GM12875 (cell line): ENCODE measurements at regions not wholly inside any gene's neighbourhood (a gene's known extent, or its start where the extent isn't known, plus 50 kb on each side); places are given as distances from the start of the nearest gene placed in this dataset.

Experiments used
- H3K4me3 ChIP-seq: one replicate; pipeline ENCODE4 v1.5.1; 2011; ENCODE audit warnings: low read depth, low read length, control low read depth
- CTCF ChIP-seq: IDR thresholded peaks from 2 replicates; pipeline ENCODE4 v1.5.1; 2011; ENCODE audit warnings: low read depth, mild to moderate bottlenecking, control low read depth, inconsistent platforms, low read length, moderate library complexity, borderline replicate concordance; ENCODE audit not compliant: insufficient read depth

DNA sequence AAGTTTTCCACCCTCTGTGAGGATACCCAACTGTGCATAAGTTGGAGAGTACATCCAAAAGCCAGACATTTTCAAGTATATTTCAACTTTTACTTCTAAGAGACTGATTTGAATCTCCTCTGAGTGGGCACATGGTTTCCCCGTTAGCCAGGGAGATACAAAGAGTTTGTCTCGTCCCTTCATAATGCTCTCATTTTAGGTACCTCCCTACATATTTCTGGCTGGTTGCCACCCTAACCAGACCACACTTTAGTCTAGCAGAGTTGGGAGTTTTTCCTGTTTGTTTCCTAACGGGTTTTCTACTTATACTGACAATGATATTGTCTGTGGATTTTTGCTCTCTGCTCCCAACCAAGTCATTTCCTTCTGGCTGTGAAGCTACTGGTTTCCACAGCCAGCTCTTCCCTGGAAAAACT is 180.3 kb downstream of the CCDC71L start:
- no peak overlapping the region for H3K4me3 ChIP-seq
- no peak for TF ChIP-seq CTCF

- H3K4me3 ChIP-seq, result no peak overlapping the region
- no peak for TF ChIP-seq CTCF
These were observed 180.8 kb downstream of the CCDC71L start for GRCh38 chr7:106480161-106480579.

DNA sequence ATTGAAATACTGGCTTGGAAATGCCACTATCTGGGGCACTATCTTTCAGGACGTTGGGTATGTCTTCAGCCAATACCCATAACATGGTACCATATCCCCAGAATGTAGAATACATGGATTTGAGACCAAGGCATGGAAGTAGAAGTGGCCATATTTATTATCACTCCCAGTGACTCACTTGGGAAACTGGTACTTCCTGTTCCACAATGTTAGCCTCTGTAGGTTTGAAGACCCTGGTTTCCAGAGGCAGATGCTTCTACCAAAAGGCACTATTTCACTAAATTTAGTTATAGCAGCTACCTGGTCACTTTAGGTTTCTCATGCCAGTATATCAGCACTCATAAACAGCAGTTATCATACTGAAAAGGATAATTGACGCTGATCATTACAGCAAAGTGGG is 184.2 kb downstream of the CCDC71L start:
- TF ChIP-seq CTCF, result no peak
- no peak overlapping the region for H3K4me3 ChIP-seq

GRCh38 chr7:106472741-106473140 is 188.0 kb upstream of the NAMPT start:
- TF ChIP-seq CTCF, result no peak
- no peak overlapping the region for H3K4me3 ChIP-seq

GRCh38 chr7:106471686-106472440 is 187.1 kb upstream of the NAMPT start:
- no peak overlapping the region for H3K4me3 ChIP-seq

GRCh38 chr7:106471021-106471420 is 186.2 kb upstream of the NAMPT start:
- no peak overlapping the region for H3K4me3 ChIP-seq
- no peak for TF ChIP-seq CTCF

More at GRCh38 chr7:106471686-106472440, 187.1 kb upstream of the NAMPT start:
- no peak for TF ChIP-seq CTCF

- TF ChIP-seq CTCF, result no peak
- H3K4me3 ChIP-seq, result no peak overlapping the region
These were observed 182.1 kb upstream of the NAMPT start for GRCh38 chr7:106466867-106467266.
